Chondrocyte (in vitro differentiated cells): ENCODE measurements at regions not wholly inside any gene's neighbourhood (a gene's known extent, or its start where the extent isn't known, plus 50 kb on each side); places are given as distances from the start of the nearest gene placed in this dataset.

Experiments
- DNase-seq: peaks from one replicate; pipeline ENCODE4 v3.0.0; 2021; ENCODE audit warnings: mixed read lengths, low spot score
- H3K27ac Mint-ChIP-seq: one replicate; pipeline ENCODE4 v1.8.0; 2021; ENCODE audit warnings: mild to moderate bottlenecking, moderate library complexity, mixed read lengths; ENCODE audit not compliant: unreplicated experiment
- H3K27me3 Mint-ChIP-seq: 2 replicates; pipeline ENCODE4 v1.8.0; 2021; ENCODE audit warnings: low read depth, mixed read lengths
- H3K36me3 Mint-ChIP-seq: 2 replicates; pipeline ENCODE4 v1.8.0; 2021; ENCODE audit warnings: low read depth, mixed read lengths
- H3K4me1 Mint-ChIP-seq: 2 replicates; pipeline ENCODE4 v1.8.0; 2021; ENCODE audit warnings: low read depth, mild to moderate bottlenecking, mixed read lengths
- H3K4me3 Mint-ChIP-seq: one replicate; pipeline ENCODE4 v1.8.0; 2021; ENCODE audit warnings: mild to moderate bottlenecking, moderate library complexity, mixed read lengths; ENCODE audit not compliant: unreplicated experiment
- H3K9me3 Mint-ChIP-seq: 2 replicates; pipeline ENCODE4 v1.8.0; 2021; ENCODE audit warnings: low read depth, mixed read lengths
- TF ChIP-seq, protein P1 (sequence below): fragments of 200-600 bp; sonication (generic); IDR thresholded peaks from 2 replicates; pipeline ENCODE4 v1.5.0; 2021; ENCODE audit warnings: antibody characterized with exemption, mild to moderate bottlenecking, moderate library complexity

DNA sequence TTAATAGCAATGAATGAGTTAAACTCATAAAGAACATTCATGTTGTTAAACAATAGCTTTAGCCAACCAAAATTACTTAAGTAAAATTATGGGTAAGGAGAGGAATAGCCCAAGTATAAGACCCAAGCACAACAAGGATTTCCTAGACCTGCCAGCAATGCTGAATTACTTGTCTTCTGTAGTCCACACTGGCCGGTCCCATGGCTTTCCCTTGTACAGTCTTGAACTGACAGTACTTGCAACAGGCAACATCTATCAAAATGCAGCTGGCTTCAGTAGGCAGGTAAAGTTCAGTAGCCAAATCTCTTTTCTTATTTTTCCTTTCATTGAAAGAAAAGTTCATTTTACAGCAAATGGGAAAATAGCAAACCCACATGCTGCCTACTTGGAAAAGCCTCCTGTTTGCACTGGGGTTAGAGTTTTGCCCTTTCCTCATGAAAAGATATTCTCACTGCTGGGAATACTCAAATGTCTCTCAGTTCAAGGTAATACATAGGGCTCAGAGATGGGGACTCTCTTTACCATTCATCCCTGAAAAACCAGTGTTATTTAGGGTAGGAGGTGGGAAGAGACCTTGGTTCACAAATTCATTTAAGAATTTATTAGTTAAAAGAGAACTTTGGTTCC lies 222.8 kb downstream of the TTLL7 start:
- Mint-ChIP-seq H3K4me1 (no peaks in the 10 kb centered on the region), H3K4me3 (no peak overlapping the region), H3K27me3 (peaks cover 5% of the 10 kb centered on the region), H3K9me3 (no peaks in the 10 kb centered on the region), H3K27ac (no peak overlapping the region), H3K36me3 (no peaks in the 10 kb centered on the region)
- TF ChIP-seq, protein P1, sequence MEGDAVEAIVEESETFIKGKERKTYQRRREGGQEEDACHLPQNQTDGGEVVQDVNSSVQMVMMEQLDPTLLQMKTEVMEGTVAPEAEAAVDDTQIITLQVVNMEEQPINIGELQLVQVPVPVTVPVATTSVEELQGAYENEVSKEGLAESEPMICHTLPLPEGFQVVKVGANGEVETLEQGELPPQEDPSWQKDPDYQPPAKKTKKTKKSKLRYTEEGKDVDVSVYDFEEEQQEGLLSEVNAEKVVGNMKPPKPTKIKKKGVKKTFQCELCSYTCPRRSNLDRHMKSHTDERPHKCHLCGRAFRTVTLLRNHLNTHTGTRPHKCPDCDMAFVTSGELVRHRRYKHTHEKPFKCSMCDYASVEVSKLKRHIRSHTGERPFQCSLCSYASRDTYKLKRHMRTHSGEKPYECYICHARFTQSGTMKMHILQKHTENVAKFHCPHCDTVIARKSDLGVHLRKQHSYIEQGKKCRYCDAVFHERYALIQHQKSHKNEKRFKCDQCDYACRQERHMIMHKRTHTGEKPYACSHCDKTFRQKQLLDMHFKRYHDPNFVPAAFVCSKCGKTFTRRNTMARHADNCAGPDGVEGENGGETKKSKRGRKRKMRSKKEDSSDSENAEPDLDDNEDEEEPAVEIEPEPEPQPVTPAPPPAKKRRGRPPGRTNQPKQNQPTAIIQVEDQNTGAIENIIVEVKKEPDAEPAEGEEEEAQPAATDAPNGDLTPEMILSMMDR, result no peak
- no peak for DNase-seq

- Mint-ChIP-seq H3K36me3 (no peaks in the 10 kb centered on the region), H3K27ac (no peak overlapping the region), H3K4me3 (no peak overlapping the region), H3K9me3 (no peaks in the 10 kb centered on the region), H3K27me3 (no peaks in the 10 kb centered on the region), H3K4me1 (no peaks in the 10 kb centered on the region)
- TF ChIP-seq, protein P1, result no peak
- DNase-seq, result no peak
These were observed 225.9 kb downstream of the TTLL7 start for GRCh38 chr1:83773059-83773458.

DNA sequence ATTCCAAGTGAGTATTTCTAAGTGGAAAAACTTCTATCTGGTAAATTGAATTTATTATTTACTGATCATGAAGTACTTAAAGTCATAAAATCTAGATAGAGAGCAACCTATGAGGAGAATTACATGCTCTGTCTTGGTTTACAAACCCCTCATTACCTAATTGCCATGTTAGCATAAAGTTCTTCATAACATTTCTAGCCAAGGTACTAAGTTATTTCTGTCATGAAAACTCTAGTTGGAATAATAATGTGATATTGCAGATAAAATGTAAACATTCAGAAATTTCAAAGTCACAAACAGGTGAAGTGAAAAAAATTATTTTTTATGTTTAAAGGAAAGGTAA lies 228.6 kb downstream of the TTLL7 start:
- TF ChIP-seq, protein P1, result no peak
- Mint-ChIP-seq H3K27ac (no peak overlapping the region), H3K36me3 (no peaks in the 10 kb centered on the region), H3K9me3 (no peaks in the 10 kb centered on the region), H3K27me3 (no peaks in the 10 kb centered on the region), H3K4me1 (no peaks in the 10 kb centered on the region), H3K4me3 (no peak overlapping the region)
- no peak for DNase-seq

GRCh38 chr1:83769594-83770318 lies 229.2 kb downstream of the TTLL7 start:
- H3K27me3 Mint-ChIP-seq, result no peaks in the 10 kb centered on the region
- H3K27ac Mint-ChIP-seq, result no peak overlapping the region
- TF ChIP-seq, protein P1, result peak; percentile 25
- no peak overlapping the region for H3K4me3 Mint-ChIP-seq
- H3K36me3 Mint-ChIP-seq, result no peaks in the 10 kb centered on the region
- H3K9me3 Mint-ChIP-seq, result no peaks in the 10 kb centered on the region
- no peak for DNase-seq
- H3K4me1 Mint-ChIP-seq, result no peaks in the 10 kb centered on the region

- no peaks in the 10 kb centered on the region for H3K4me1 Mint-ChIP-seq
- H3K36me3 Mint-ChIP-seq, result no peaks in the 10 kb centered on the region
- no peaks in the 10 kb centered on the region for H3K27me3 Mint-ChIP-seq
- no peak for DNase-seq
- H3K27ac Mint-ChIP-seq, result no peak overlapping the region
- no peak overlapping the region for H3K4me3 Mint-ChIP-seq
- H3K9me3 Mint-ChIP-seq, result no peaks in the 10 kb centered on the region
- TF ChIP-seq, protein P1, result no peak
These were observed 229.9 kb downstream of the TTLL7 start for GRCh38 chr1:83769072-83769471.
